ENCODE measurements at regions not wholly inside any gene's neighbourhood (a gene's known extent, or its start where the extent isn't known, plus 50 kb on each side); places are given as distances from the start of the nearest gene placed in this dataset.

- no peaks in the 10 kb centered on the region for H3K27me3 Mint-ChIP-seq (ENCODE audit: unreplicated experiment)
- no peaks in the 10 kb centered on the region for H3K4me1 Mint-ChIP-seq (ENCODE audit: low read depth, unreplicated experiment)
- TF ChIP-seq CTCF (IDR thresholded peaks at IDR 0.05; ENCODE audit: partially characterized antibody, unreplicated experiment): no peak
- no peaks in the 10 kb centered on the region for H3K9me3 Mint-ChIP-seq (ENCODE audit: unreplicated experiment)
- H3K27ac Mint-ChIP-seq (ENCODE audit: unreplicated experiment): no peak overlapping the region
- no peaks in the 10 kb centered on the region for H3K36me3 Mint-ChIP-seq (ENCODE audit: unreplicated experiment)
- no peak for DNase-seq
- no peak overlapping the region for H3K4me3 Mint-ChIP-seq (ENCODE audit: unreplicated experiment)
These were observed 290.5 kb upstream of the EPHA5 start for GRCh38 chr4:65960751-65961150.

GRCh38 chr4:65954416-65954815 lies 284.1 kb upstream of the EPHA5 start:
- DNase-seq: no peak
- Mint-ChIP-seq H3K27me3 (ENCODE audit: unreplicated experiment) (peaks cover 3% of the 10 kb centered on the region), H3K9me3 (ENCODE audit: unreplicated experiment) (no peaks in the 10 kb centered on the region), H3K36me3 (ENCODE audit: unreplicated experiment) (no peaks in the 10 kb centered on the region), H3K4me1 (ENCODE audit: low read depth, unreplicated experiment) (peaks cover 8% of the 10 kb centered on the region), H3K27ac (ENCODE audit: unreplicated experiment) (no peak overlapping the region), H3K4me3 (ENCODE audit: unreplicated experiment) (no peak overlapping the region)
- TF ChIP-seq CTCF (IDR thresholded peaks at IDR 0.05; ENCODE audit: partially characterized antibody, unreplicated experiment): no peak

- Mint-ChIP-seq H3K4me1 (ENCODE audit: low read depth, unreplicated experiment) (peaks cover 8% of the 10 kb centered on the region), H3K27me3 (ENCODE audit: unreplicated experiment) (peaks cover 3% of the 10 kb centered on the region), H3K4me3 (ENCODE audit: unreplicated experiment) (no peak overlapping the region), H3K9me3 (ENCODE audit: unreplicated experiment) (no peaks in the 10 kb centered on the region), H3K27ac (ENCODE audit: unreplicated experiment) (no peak overlapping the region), H3K36me3 (ENCODE audit: unreplicated experiment) (no peaks in the 10 kb centered on the region)
- DNase-seq: no peak
- no peak for TF ChIP-seq CTCF (IDR thresholded peaks at IDR 0.05; ENCODE audit: partially characterized antibody, unreplicated experiment)
These were observed 280.9 kb upstream of the EPHA5 start for GRCh38 chr4:65951177-65951576.

- Mint-ChIP-seq H3K9me3 (ENCODE audit: unreplicated experiment) (no peaks in the 10 kb centered on the region), H3K4me3 (ENCODE audit: unreplicated experiment) (no peak overlapping the region), H3K4me1 (ENCODE audit: low read depth, unreplicated experiment) (no peaks in the 10 kb centered on the region), H3K27me3 (ENCODE audit: unreplicated experiment) (no peaks in the 10 kb centered on the region), H3K36me3 (ENCODE audit: unreplicated experiment) (no peaks in the 10 kb centered on the region), H3K27ac (ENCODE audit: unreplicated experiment) (no peak overlapping the region)
- TF ChIP-seq CTCF (IDR thresholded peaks at IDR 0.05; ENCODE audit: partially characterized antibody, unreplicated experiment): no peak
- DNase-seq: no peak
These were observed 272.8 kb upstream of the EPHA5 start for GRCh38 chr4:65943076-65943475.

GRCh38 chr4:65924843-65925242 lies 254.6 kb upstream of the EPHA5 start:
- no peaks in the 10 kb centered on the region for H3K27me3 Mint-ChIP-seq (ENCODE audit: unreplicated experiment)
- DNase-seq: no peak
- TF ChIP-seq CTCF (IDR thresholded peaks at IDR 0.05; ENCODE audit: partially characterized antibody, unreplicated experiment): no peak
- H3K9me3 Mint-ChIP-seq (ENCODE audit: unreplicated experiment): no peaks in the 10 kb centered on the region
- no peaks in the 10 kb centered on the region for H3K4me1 Mint-ChIP-seq (ENCODE audit: low read depth, unreplicated experiment)
- no peaks in the 10 kb centered on the region for H3K36me3 Mint-ChIP-seq (ENCODE audit: unreplicated experiment)
- no peak overlapping the region for H3K27ac Mint-ChIP-seq (ENCODE audit: unreplicated experiment)
- H3K4me3 Mint-ChIP-seq (ENCODE audit: unreplicated experiment): no peak overlapping the region
